ENCODE measurements at regions not wholly inside any gene's neighbourhood (a gene's known extent, or its start where the extent isn't known, plus 50 kb on each side); places are given as distances from the start of the nearest gene placed in this dataset.

- H3K4me3 ChIP-seq: no peak overlapping the region
- no peak for TF ChIP-seq CTCF (IDR thresholded peaks at IDR 0.05)
- DNase-seq (ENCODE audit: low spot score): no peak
These were observed 383.3 kb upstream of the KAZN start for GRCh38 chr1:14215151-14215550.

GRCh38 chr1:14217384-14217783 lies 381.1 kb upstream of the KAZN start:
- TF ChIP-seq CTCF (IDR thresholded peaks at IDR 0.05): no peak
- Histone ChIP-seq H3K27ac (no peak overlapping the region), H3K4me3 (no peak overlapping the region)
- no peak for DNase-seq (ENCODE audit: low spot score)

More at GRCh38 chr1:14215151-14215550, 383.3 kb upstream of the KAZN start:
- no peak overlapping the region for H3K27ac ChIP-seq

- TF ChIP-seq CTCF (IDR thresholded peaks at IDR 0.05): no peak
- Histone ChIP-seq H3K4me3 (no peak overlapping the region), H3K27ac (no peak overlapping the region)
- DNase-seq (ENCODE audit: low spot score): no peak
These were observed 378.2 kb upstream of the KAZN start for GRCh38 chr1:14220324-14220723.

- no peak for TF ChIP-seq CTCF (IDR thresholded peaks at IDR 0.05)
- no peak overlapping the region for H3K4me3 ChIP-seq
- DNase-seq (ENCODE audit: low spot score): no peak
- H3K27ac ChIP-seq: no peak overlapping the region
These were observed 377.7 kb upstream of the KAZN start for GRCh38 chr1:14220811-14221210.

GRCh38 chr1:14222086-14222485 lies 376.4 kb upstream of the KAZN start:
- DNase-seq (ENCODE audit: low spot score): no peak
- Histone ChIP-seq H3K27ac (no peak overlapping the region), H3K4me3 (no peak overlapping the region)
- no peak for TF ChIP-seq CTCF (IDR thresholded peaks at IDR 0.05)

GRCh38 chr1:14228677-14229076 lies 369.8 kb upstream of the KAZN start:
- DNase-seq (ENCODE audit: low spot score): no peak
- no peak overlapping the region for H3K27ac ChIP-seq

GRCh38 chr1:14233510-14233909 lies 365.0 kb upstream of the KAZN start:
- DNase-seq (ENCODE audit: low spot score): no peak
- no peak overlapping the region for H3K27ac ChIP-seq

More at GRCh38 chr1:14228677-14229076, 369.8 kb upstream of the KAZN start:
- no peak for TF ChIP-seq CTCF (IDR thresholded peaks at IDR 0.05)
- H3K4me3 ChIP-seq: no peak overlapping the region

More at GRCh38 chr1:14233510-14233909, 365.0 kb upstream of the KAZN start:
- no peak overlapping the region for H3K4me3 ChIP-seq
- no peak for TF ChIP-seq CTCF (IDR thresholded peaks at IDR 0.05)
